Astrocyte of the cerebellum (primary cell): ENCODE measurements at regions not wholly inside any gene's neighbourhood (a gene's known extent, or its start where the extent isn't known, plus 50 kb on each side); places are given as distances from the start of the nearest gene placed in this dataset.

ENCODE experiments used
- DNase-seq: peaks from one replicate; pipeline ENCODE4 v3.0.0-alpha.2; 2011; ENCODE audit warnings: low read depth
- H3K4me3 ChIP-seq: 2 replicates; pipeline ENCODE4 v1.5.1; 2011; ENCODE audit warnings: mild to moderate bottlenecking, low read depth, low read length, moderate library complexity
- in situ Hi-C: cut with HindIII; loops from 2 replicates; pipeline ENCODE4 v1.10.0; 2017; ENCODE audit warnings: low sequenced_read_pairs
- TF ChIP-seq, protein P1 (sequence below): IDR thresholded peaks from 2 replicates; pipeline ENCODE4 v1.5.1; 2012; ENCODE audit warnings: low read length, low read depth, moderate library complexity, mild to moderate bottlenecking; ENCODE audit errors: missing control alignments

DNA sequence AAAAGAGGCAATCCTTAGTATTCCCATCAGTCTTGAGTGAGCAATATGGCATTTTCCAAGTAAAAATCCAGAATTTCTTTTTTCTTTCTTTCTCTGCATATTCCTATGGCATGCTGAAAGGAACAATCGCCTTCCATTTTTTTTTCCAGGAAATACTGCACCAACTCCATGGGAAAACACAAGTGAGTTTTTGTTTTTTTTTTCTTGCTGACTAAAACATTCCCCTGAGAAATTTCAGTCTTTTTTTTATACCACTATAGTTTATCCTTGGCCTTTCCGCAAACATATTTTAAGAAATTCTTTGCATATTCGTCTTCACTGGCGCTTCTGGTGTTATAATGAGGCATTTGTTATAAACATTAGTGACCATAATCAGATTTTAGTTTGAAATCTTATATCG, 429.6 kb upstream of the MDFIC2 start:
- no peak for DNase-seq
- in situ Hi-C loops = no loop called here
- TF ChIP-seq, protein P1, sequence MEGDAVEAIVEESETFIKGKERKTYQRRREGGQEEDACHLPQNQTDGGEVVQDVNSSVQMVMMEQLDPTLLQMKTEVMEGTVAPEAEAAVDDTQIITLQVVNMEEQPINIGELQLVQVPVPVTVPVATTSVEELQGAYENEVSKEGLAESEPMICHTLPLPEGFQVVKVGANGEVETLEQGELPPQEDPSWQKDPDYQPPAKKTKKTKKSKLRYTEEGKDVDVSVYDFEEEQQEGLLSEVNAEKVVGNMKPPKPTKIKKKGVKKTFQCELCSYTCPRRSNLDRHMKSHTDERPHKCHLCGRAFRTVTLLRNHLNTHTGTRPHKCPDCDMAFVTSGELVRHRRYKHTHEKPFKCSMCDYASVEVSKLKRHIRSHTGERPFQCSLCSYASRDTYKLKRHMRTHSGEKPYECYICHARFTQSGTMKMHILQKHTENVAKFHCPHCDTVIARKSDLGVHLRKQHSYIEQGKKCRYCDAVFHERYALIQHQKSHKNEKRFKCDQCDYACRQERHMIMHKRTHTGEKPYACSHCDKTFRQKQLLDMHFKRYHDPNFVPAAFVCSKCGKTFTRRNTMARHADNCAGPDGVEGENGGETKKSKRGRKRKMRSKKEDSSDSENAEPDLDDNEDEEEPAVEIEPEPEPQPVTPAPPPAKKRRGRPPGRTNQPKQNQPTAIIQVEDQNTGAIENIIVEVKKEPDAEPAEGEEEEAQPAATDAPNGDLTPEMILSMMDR = no peak
- H3K4me3 ChIP-seq = no peak overlapping the region

DNA sequence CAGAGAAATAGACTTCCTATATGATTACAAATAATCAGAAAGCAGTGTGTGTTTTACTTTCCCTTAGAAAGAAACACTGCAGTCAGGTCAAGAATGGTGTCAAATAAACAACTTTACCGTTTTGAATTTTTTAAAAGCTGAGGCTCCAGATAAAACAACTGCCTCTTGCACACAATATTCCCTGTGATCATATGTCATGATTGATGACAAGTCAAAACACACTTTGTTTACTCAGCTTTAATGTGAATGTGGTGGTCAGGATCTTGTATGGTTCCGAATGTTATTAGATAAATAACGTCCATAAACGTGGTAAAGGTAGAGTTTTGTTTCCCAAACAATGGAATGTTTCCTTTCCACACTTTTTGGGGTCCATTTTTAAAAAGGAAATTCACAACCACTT, 428.4 kb upstream of the MDFIC2 start:
- in situ Hi-C loops = no loop called here
- no peak for DNase-seq
- no peak overlapping the region for H3K4me3 ChIP-seq
- TF ChIP-seq, protein P1 = no peak

DNA sequence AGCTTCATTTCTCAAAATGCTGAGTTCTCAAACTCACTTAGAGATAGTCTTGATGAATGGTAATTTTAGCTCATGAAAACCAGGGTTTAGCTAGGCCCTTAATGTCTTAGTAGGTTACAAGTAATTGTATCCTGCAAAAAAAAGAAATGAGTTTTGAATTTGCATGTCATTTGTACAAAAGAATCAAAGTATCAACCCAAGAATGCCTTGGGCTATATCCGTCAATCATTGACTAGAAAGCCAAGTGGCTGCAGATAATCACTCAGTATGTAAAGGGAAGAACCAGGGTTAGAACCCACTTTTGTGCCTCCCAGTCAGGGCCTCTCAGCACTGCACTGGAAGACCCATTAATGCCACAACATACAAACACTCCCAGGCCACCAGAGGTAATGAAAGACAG, 427.6 kb upstream of the MDFIC2 start:
- DNase-seq = no peak
- TF ChIP-seq, protein P1 = no peak
- in situ Hi-C loops = no loop called here
- H3K4me3 ChIP-seq = no peak overlapping the region

DNA sequence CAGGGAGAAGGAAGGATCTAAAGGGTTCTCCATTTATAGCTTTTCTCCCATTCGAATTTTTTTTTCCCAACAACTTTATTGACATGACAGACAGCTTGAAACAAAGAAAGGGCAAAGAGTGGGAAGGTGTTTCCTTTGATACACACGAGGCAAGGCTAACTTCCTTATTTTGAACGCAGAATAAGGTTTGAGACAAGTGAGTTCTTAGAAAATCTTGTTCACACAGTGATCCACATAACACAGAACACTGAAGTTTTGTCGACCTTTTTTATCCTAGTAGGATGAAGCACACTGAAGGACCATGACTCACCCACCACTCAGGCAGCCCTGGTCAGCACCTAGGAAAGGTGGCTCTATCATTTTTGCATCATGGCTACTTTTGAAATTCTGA, 425.8 kb upstream of the MDFIC2 start:
- DNase-seq = no peak
- TF ChIP-seq, protein P1 = no peak
- H3K4me3 ChIP-seq = no peak overlapping the region
- in situ Hi-C loops = no loop called here

DNA sequence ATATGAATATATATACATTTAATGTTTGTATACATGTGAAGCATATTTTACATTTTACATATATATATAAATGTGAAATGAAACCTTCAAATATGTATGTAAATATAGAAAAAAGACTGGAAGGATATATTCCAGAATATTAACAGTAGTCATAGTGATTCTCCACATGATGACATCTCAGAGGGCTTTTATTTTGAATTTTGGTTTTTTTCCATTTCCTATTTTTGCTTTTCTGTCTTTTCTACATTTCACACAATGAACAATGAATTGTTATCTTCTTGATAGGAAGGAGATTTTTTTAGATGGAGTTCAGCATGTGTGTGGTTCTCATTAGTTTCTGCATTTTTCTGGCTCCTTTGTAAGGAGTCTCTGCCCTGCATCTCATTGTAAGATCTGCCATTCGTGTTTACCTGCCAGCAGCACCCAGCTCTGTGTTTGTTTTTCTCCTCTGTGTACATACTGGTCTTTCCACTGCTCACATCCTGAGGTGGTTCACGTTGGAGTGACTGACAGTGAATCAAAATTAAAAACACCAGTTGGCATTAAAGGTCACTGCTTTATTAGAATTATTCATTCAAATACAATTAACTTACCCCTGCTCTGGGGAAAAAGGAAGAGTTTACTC, 425.3 kb upstream of the MDFIC2 start:
- in situ Hi-C loops = no loop called here
- H3K4me3 ChIP-seq = no peak overlapping the region
- TF ChIP-seq, protein P1 = no peak
- DNase-seq = no peak

DNA sequence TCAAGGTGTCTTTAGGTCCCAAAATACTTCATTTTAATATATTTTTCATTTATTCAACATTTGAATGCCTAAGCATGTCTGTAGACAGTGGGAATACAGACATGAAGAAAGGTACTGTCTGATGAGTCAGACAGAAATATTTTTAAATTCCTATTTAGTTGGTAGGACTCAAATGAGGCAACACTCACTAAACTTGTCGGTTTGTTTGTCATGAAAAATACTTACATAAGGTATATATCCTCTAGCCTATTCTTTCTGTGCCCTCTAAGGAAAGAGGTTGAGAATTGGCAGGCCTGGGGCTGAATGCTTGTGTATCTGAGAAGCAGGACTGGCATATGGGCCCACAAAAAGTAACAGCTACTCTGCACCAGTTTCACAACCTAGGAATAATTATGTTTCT, 423.6 kb upstream of the MDFIC2 start:
- TF ChIP-seq, protein P1 = no peak
- no peak for DNase-seq
- in situ Hi-C loops = no loop called here
- no peak overlapping the region for H3K4me3 ChIP-seq
